ENCODE measurements at regions not wholly inside any gene's neighbourhood (a gene's known extent, or its start where the extent isn't known, plus 50 kb on each side); places are given as distances from the start of the nearest gene placed in this dataset.

DNA sequence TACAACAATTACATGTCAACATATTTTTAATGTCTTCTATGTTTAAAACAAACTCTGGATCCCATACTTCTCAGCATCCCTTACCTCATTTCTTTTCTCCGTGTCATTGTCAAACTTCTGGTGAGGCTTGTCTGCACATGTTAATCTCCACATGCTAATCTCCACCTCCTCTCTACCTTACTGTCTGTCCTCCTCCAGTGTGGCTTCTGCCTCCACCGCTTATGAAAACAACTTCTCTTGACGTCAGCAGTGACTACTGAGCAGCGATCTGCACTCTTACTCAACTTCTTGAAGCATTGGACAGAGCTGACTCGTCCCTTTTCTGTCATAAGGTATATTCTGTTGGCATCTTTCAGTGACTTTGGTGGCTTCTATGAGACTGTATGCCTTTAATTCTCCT, 338.2 kb upstream of the THRB start:
- TF ChIP-seq, protein P1, sequence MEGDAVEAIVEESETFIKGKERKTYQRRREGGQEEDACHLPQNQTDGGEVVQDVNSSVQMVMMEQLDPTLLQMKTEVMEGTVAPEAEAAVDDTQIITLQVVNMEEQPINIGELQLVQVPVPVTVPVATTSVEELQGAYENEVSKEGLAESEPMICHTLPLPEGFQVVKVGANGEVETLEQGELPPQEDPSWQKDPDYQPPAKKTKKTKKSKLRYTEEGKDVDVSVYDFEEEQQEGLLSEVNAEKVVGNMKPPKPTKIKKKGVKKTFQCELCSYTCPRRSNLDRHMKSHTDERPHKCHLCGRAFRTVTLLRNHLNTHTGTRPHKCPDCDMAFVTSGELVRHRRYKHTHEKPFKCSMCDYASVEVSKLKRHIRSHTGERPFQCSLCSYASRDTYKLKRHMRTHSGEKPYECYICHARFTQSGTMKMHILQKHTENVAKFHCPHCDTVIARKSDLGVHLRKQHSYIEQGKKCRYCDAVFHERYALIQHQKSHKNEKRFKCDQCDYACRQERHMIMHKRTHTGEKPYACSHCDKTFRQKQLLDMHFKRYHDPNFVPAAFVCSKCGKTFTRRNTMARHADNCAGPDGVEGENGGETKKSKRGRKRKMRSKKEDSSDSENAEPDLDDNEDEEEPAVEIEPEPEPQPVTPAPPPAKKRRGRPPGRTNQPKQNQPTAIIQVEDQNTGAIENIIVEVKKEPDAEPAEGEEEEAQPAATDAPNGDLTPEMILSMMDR (IDR thresholded peaks at IDR 0.05; ENCODE audit: low read depth, low read length): no peak
- H3K4me3 ChIP-seq (ENCODE audit: low read depth, low read length): no peak overlapping the region

DNA sequence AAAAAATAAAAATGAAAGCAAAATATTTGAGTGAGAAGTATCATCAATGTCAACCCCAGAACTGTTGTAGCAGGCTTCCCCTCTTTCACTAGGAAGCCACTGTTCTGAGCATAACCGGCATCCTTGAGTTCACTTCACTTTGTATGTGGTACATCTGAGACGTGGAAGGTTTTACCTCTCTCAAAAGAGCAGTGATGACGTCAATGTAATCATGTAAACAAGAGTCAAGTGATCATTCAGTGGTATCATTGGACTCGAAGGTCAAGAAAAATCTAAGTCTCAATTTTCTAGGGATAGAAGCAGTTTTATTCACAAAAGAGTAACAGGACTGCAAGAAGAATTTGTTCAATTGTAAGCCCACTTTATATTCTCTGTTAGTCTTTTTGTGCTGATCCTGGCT, 339.8 kb upstream of the THRB start:
- H3K4me3 ChIP-seq (ENCODE audit: low read depth, low read length): no peak overlapping the region
- TF ChIP-seq, protein P1 (IDR thresholded peaks at IDR 0.05; ENCODE audit: low read depth, low read length): no peak

DNA sequence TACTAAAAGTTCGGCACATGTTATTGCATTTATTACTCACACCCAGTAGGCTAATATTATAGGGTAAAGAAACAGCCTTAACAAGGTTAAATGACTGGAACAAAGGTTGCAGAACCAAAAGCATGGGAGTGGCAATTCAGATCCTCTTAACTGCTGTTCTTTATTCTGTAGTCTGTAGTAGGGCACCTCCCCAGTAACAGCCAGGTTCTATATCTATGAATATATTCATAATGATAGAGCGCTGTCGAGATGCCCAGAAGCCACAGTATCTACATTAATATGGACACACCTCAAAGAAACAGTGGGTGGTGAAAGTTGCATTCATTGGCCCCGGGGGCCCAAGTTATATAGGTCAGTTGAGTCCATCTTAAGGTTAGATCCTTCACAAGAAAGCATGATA, 340.9 kb upstream of the THRB start:
- TF ChIP-seq, protein P1 (IDR thresholded peaks at IDR 0.05; ENCODE audit: low read depth, low read length): no peak
- H3K4me3 ChIP-seq (ENCODE audit: low read depth, low read length): no peak overlapping the region

DNA sequence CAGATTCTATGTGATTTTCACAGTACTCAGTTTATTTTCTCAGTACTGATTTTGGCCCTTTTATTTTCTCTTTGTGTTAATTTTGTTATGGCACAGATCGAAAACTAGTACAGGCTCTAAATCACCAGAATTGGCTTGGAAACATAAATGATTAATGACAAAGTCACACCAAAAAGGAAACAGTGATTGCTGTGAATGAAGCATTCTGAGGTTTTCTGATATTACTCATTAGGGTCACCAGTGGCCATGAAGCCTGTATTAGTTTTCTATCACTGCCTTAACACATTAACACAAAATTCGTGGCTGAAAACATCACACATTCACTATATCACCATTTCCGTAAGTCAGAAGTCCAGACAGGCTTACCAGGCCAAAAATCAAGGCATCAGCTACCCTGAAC, 343.0 kb upstream of the THRB start:
- no peak overlapping the region for H3K4me3 ChIP-seq (ENCODE audit: low read depth, low read length)
- TF ChIP-seq, protein P1 (IDR thresholded peaks at IDR 0.05; ENCODE audit: low read depth, low read length): no peak

DNA sequence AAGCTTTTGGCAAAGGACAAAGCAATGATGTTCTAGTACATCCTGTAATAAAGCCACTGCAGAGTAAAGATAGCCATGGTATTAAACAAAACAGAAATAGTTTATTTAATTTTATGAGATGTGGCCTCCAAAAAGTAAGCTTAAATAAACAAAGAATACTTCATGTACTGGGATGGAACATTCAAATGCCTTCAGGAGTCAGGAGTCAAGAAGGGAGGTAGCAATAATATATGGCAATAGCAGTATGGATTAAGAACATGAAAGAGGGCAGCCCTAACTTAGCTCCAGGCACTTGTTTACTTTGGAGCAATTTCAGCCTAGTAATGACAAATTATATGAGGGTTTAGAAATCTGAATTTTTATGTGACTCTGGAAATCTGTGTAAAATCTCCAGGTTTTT, 343.9 kb upstream of the THRB start:
- TF ChIP-seq, protein P1 (IDR thresholded peaks at IDR 0.05; ENCODE audit: low read depth, low read length): no peak
- H3K4me3 ChIP-seq (ENCODE audit: low read depth, low read length): no peak overlapping the region

DNA sequence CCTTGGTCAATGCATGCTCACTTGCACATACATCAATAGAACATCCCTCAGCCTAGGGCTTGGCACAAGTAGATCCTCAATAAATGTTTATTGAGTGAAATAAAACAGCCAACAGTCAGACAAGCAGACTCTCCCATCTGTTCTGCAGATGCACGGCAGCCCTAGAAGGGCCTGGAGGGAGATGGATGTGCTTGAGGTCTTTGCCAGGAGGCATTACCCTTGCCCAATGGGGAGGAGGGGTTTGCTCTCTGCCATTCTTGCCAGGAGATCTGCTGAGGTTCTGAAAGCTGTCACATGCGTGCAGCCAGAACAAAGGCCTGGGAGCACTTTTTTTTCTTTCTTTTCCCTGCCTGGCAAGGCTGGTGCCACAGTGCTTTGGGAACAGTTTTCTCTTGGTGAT, 349.3 kb upstream of the THRB start:
- TF ChIP-seq, protein P1 (IDR thresholded peaks at IDR 0.05; ENCODE audit: low read depth, low read length): no peak
- no peak overlapping the region for H3K4me3 ChIP-seq (ENCODE audit: low read depth, low read length)

DNA sequence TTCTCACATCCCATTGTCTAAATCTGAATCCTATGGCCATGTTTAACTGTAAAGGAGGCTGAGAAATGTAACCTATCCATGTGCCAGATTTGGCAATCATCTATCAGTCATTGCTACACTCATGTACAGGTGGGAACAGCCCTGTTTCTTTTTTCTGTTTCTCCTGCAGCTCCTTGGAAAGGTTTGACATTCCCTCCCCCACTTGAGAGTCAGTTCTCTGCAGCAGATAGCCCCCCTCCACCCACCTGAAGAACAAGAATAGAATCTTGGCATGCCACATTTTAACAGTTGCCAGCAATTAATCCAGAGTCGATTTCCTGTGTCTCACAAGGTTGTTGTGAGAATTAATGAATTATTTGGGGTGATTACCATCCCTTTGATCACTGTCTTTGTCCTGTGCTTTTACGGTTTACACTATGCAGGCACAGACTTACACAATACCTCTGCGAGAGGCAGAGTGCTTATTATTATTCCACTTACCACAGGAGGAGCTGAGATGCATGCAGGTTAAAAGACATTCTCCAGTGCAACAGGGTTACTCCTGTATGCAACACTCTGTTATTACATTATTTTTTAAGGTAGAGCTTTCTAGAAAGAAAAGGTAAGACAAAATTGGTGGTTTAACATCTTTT, 351.0 kb upstream of the THRB start:
- TF ChIP-seq, protein P1 (IDR thresholded peaks at IDR 0.05; ENCODE audit: low read depth, low read length): no peak
- H3K4me3 ChIP-seq (ENCODE audit: low read depth, low read length): no peak overlapping the region

Measured in WI38 (cell line).